Body of pancreas (tissue), 4 donors: ENCODE measurements at regions not wholly inside any gene's neighbourhood (a gene's known extent, or its start where the extent isn't known, plus 50 kb on each side); places are given as distances from the start of the nearest gene placed in this dataset.

ENCODE experiments used
- POLR2A ChIP-seq, 3 donors: fragments of 450-650 bp; IDR thresholded peaks; one replicate each; pipeline ENCODE4 v1.6.1; 2016; ENCODE audit warnings: antibody characterized with exemption in 3 of 3, mild to moderate bottlenecking in 2 of 3
- TF ChIP-seq, protein P1 (sequence below), 7 experiments: fragments of 450-650 bp in 4 of 7; fragments of 200-600 bp in 3 of 7; sonication (generic) in 3 of 7; IDR thresholded peaks; one replicate each; pipeline ENCODE4 v1.5.1; 2016 to 2019; ENCODE audit warnings: antibody characterized with exemption in 7 of 7

DNA sequence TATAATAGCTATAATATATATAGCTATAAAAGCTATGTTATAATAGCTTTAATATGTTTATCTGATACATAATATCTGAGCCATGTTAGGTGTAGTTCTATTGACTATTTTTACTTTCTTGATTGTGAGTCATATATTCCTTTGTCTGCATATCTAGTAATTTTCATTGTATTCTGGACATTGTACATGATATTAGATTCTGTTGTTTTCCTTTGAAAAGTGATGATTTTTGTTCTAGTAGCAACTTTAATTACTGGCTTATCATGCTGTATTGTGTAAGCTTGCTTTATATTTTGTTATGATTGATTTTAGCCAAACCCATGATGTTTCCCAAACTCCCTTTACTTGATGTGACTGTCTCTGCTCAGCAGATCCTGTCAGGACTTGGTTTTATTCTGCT, 125.7 kb upstream of the TCF4 start:
- TF ChIP-seq, protein P1, sequence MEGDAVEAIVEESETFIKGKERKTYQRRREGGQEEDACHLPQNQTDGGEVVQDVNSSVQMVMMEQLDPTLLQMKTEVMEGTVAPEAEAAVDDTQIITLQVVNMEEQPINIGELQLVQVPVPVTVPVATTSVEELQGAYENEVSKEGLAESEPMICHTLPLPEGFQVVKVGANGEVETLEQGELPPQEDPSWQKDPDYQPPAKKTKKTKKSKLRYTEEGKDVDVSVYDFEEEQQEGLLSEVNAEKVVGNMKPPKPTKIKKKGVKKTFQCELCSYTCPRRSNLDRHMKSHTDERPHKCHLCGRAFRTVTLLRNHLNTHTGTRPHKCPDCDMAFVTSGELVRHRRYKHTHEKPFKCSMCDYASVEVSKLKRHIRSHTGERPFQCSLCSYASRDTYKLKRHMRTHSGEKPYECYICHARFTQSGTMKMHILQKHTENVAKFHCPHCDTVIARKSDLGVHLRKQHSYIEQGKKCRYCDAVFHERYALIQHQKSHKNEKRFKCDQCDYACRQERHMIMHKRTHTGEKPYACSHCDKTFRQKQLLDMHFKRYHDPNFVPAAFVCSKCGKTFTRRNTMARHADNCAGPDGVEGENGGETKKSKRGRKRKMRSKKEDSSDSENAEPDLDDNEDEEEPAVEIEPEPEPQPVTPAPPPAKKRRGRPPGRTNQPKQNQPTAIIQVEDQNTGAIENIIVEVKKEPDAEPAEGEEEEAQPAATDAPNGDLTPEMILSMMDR (IDR thresholded peaks at IDR 0.05): no peak
- TF ChIP-seq POLR2A (IDR thresholded peaks at IDR 0.05): no peak
